Large intestine (tissue), 3 donors: ENCODE measurements at regions not wholly inside any gene's neighbourhood (a gene's known extent, or its start where the extent isn't known, plus 50 kb on each side); places are given as distances from the start of the nearest gene placed in this dataset.
"Not testable (repeated sequence)": the region's sequence is repeated elsewhere in the genome, so short reads cannot be mapped to it uniquely, and the experiment has no call there.

Experiments
- DNase-seq, 2 donors: peaks; one replicate each; pipeline versions ENCODE4 v3.0.0 to v3.0.0-alpha.2; 2013
- H3K27ac ChIP-seq: one replicate; pipeline ENCODE4 v1.5.1; 2013; ENCODE audit warnings: low read length
- H3K27me3 ChIP-seq: 2 replicates; pipeline ENCODE4 v1.6.1; 2013; ENCODE audit warnings: low read length; ENCODE audit not compliant: control insufficient read depth, insufficient read depth
- H3K36me3 ChIP-seq: 2 replicates; pipeline ENCODE4 v1.6.1; 2013; ENCODE audit warnings: low read length; ENCODE audit not compliant: control insufficient read depth, insufficient read depth
- H3K4me1 ChIP-seq: one replicate; pipeline ENCODE4 v1.6.1; 2013; ENCODE audit warnings: low read length; ENCODE audit not compliant: control insufficient read depth, insufficient read depth
- H3K4me3 ChIP-seq: one replicate; pipeline ENCODE4 v1.5.1; 2013; ENCODE audit warnings: low read length
- H3K9me3 ChIP-seq: one replicate; pipeline ENCODE4 v1.6.1; 2013; ENCODE audit warnings: mild to moderate bottlenecking, low read depth, low read length, moderate library complexity; ENCODE audit not compliant: control insufficient read depth
- WGBS: methylation state at CpG from one replicate; pipeline ENCODE4 v1.1.5; 2013; ENCODE audit warnings: low lambda C conversion rate; ENCODE audit not compliant: insufficient coverage; 5-methylcytosine and 5-hydroxymethylcytosine counted together

GRCh38 chr2:65890131-65890530 lies 457.7 kb upstream of the SPRED2 start:
- no CpG with 5 or more reads among the region's 6 CpGs for WGBS
- not testable (repeated sequence) for DNase-seq, H3K9me3 ChIP-seq, H3K27ac ChIP-seq, H3K27me3 ChIP-seq, H3K4me1 ChIP-seq, H3K36me3 ChIP-seq, H3K4me3 ChIP-seq

DNA sequence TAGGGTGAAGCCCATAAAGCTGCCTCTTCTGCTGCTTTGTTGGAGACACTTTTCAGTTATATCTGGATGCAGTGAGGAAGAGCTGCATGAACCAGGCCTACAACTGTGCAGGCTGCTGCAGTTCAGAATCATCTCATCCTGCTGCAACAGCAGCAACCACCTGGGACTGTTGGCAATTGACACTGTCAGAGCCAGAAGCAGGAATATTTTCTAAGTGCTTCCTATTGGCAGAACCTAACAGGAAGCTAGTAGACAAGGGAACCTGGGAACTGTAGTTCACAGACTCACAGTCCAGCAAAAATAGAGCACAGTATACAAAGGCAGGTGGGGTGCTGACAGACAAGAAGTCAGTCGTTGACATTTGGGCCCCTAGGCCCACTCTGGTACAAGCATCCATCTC lies 452.9 kb upstream of the SPRED2 start:
- no peaks in the 10 kb centered on the region for H3K36me3 ChIP-seq
- no peaks in the 10 kb centered on the region for H3K27me3 ChIP-seq
- no peaks in the 10 kb centered on the region for H3K9me3 ChIP-seq
- WGBS, result no CpG with 5 or more reads among the region's 1 CpG
- H3K27ac ChIP-seq, result no peak overlapping the region
- peak in 1 of 2 donors; percentile 9 for DNase-seq
- H3K4me3 ChIP-seq, result no peak overlapping the region
- no peaks in the 10 kb centered on the region for H3K4me1 ChIP-seq

DNA sequence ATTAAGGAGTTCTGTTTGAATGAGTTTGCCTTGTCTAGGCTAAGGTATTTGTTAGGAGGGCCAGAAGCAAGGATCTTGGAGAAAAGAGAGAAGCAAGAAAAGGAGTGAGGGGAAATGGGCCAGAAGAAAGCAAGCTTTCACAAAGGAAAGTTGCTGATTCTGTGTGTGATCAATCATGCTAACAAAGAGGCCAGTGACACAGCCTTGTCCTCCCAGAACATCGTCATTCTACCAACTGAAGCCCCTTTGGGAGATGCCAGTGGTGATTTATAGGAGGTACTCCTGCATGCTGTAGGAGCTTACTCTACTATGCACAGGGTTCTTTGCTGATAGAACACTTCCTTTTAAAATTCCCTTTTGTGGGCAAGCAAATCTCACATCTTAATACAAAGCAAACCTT lies 449.2 kb upstream of the SPRED2 start:
- DNase-seq, result no peak
- Histone ChIP-seq H3K4me1 (no peaks in the 10 kb centered on the region), H3K36me3 (no peaks in the 10 kb centered on the region), H3K27ac (no peak overlapping the region), H3K9me3 (no peaks in the 10 kb centered on the region), H3K4me3 (no peak overlapping the region), H3K27me3 (no peaks in the 10 kb centered on the region)
- WGBS, result no CpG with 5 or more reads among the region's 1 CpG

- H3K4me3 ChIP-seq, result no peak overlapping the region
- 100% methylated on average over 1 of the region's 8 CpGs for WGBS
- H3K4me1 ChIP-seq, result no peaks in the 10 kb centered on the region
- H3K9me3 ChIP-seq, result no peaks in the 10 kb centered on the region
- no peak for DNase-seq
- no peaks in the 10 kb centered on the region for H3K27me3 ChIP-seq
- no peak overlapping the region for H3K27ac ChIP-seq
- H3K36me3 ChIP-seq, result no peaks in the 10 kb centered on the region
Observed at GRCh38 chr2:65880436-65880835, 448.0 kb upstream of the SPRED2 start.

- Histone ChIP-seq H3K9me3 (no peaks in the 10 kb centered on the region), H3K4me1 (no peaks in the 10 kb centered on the region), H3K36me3 (no peaks in the 10 kb centered on the region), H3K27me3 (no peaks in the 10 kb centered on the region), H3K27ac (no peak overlapping the region), H3K4me3 (no peak overlapping the region)
- WGBS, result no CpG with 5 or more reads among the region's 3 CpGs
- DNase-seq, result no peak
Observed at GRCh38 chr2:65878011-65878340, 445.6 kb upstream of the SPRED2 start.

GRCh38 chr2:65877331-65878010 lies 445.1 kb upstream of the SPRED2 start:
- WGBS, result 64% methylated on average over 1 of the region's 7 CpGs
- Histone ChIP-seq H3K4me1 (no peaks in the 10 kb centered on the region), H3K27me3 (no peaks in the 10 kb centered on the region), H3K27ac (no peak overlapping the region), H3K9me3 (no peaks in the 10 kb centered on the region), H3K4me3 (no peak overlapping the region), H3K36me3 (no peaks in the 10 kb centered on the region)
- DNase-seq, result no peak

- Histone ChIP-seq H3K36me3 (no peaks in the 10 kb centered on the region), H3K27ac (no peak overlapping the region), H3K4me1 (no peaks in the 10 kb centered on the region), H3K27me3 (no peaks in the 10 kb centered on the region), H3K4me3 (no peak overlapping the region), H3K9me3 (no peaks in the 10 kb centered on the region)
- no CpG with 5 or more reads among the region's 2 CpGs for WGBS
- no peak for DNase-seq
Observed at GRCh38 chr2:65876114-65876513, 443.7 kb upstream of the SPRED2 start.

GRCh38 chr2:65870826-65871225 lies 438.4 kb upstream of the SPRED2 start:
- Histone ChIP-seq H3K27ac (no peak overlapping the region), H3K4me1 (no peaks in the 10 kb centered on the region), H3K36me3 (no peaks in the 10 kb centered on the region), H3K4me3 (no peak overlapping the region), H3K27me3 (no peaks in the 10 kb centered on the region), H3K9me3 (no peaks in the 10 kb centered on the region)
- DNase-seq, result no peak
- WGBS, result no CpG with 5 or more reads among the region's 2 CpGs

DNA sequence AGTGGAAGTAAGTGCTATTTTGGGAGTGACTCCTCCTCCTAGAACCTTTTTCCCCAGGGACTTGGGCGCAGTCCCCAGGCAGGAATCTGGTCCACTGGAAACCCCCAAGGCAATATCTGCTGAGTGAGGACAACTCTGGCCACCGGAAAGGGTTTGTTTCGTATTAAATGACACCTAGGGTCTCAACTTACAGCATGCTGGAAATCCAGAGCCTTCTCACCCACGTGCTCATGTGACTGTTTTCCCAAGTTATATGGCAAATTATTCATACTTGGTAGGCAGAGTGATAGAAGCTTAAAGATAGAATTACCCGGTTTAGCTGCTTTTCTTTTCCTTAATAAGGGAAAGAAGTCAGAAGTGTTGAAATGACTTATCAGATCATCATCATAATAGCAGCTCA lies 436.9 kb upstream of the SPRED2 start:
- no peaks in the 10 kb centered on the region for H3K36me3 ChIP-seq
- no peaks in the 10 kb centered on the region for H3K4me1 ChIP-seq
- H3K27ac ChIP-seq, result no peak overlapping the region
- DNase-seq, result no peak
- no peak overlapping the region for H3K4me3 ChIP-seq
- no peaks in the 10 kb centered on the region for H3K9me3 ChIP-seq
- 80% methylated on average over 1 of the region's 5 CpGs for WGBS
- H3K27me3 ChIP-seq, result no peaks in the 10 kb centered on the region

DNA sequence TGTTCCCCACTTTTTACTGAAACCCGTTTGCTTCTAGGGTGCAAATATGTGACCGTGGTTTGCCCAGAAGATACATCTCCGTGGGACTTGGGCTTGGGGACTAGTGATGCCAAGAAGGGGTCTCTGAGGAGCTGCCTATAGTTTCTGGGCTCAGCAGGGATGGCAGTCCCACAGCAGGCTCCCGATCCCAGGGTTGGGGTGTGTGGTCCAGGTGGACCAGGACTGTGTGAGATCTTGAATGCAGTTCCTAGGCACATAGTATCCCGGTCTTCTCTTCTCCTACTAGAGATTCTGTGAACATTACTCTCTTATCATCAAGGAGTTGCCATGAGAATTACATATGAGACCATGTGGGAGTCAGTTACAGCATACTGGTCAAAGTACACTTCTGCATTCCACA lies 435.8 kb upstream of the SPRED2 start:
- peak; percentile 29 to 39 for DNase-seq
- Histone ChIP-seq H3K4me3 (no peak overlapping the region), H3K27me3 (no peaks in the 10 kb centered on the region), H3K27ac (no peak overlapping the region), H3K9me3 (no peaks in the 10 kb centered on the region), H3K36me3 (no peaks in the 10 kb centered on the region), H3K4me1 (no peaks in the 10 kb centered on the region)
- WGBS, result no CpG with 5 or more reads among the region's 5 CpGs

DNA sequence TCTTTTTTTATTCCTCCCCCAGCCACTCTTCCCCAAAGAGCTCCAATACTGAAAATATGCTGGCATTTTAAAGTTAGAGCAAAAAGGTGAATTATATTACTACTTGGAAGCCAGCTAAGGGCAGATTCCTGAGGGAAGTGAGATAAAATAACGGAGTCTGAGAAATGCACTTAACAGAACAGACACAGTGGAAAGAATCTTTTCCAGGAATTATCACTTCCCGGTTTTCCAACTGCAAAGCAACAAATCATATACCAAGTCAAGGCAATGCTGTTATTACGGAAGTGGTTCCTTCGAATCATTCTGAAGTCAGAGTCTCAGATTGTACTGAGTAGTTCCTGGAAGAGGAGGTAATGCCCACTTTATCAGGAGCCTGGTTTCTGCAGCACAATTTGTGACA lies 435.0 kb upstream of the SPRED2 start:
- H3K4me1 ChIP-seq, result no peaks in the 10 kb centered on the region
- no peak overlapping the region for H3K27ac ChIP-seq
- H3K27me3 ChIP-seq, result no peaks in the 10 kb centered on the region
- H3K4me3 ChIP-seq, result no peak overlapping the region
- H3K9me3 ChIP-seq, result no peaks in the 10 kb centered on the region
- no CpG with 5 or more reads among the region's 4 CpGs for WGBS
- no peaks in the 10 kb centered on the region for H3K36me3 ChIP-seq
- no peak for DNase-seq
